Keratinocyte (primary cell): ENCODE measurements at regions not wholly inside any gene's neighbourhood (a gene's known extent, or its start where the extent isn't known, plus 50 kb on each side); places are given as distances from the start of the nearest gene placed in this dataset.

Experiments used
- DNase-seq: peaks from one replicate; pipeline ENCODE4 v3.0.0-alpha.2; 2011; ENCODE audit warnings: low read depth, missing footprints, low spot score
- FAIRE-seq: peaks from 2 replicates; lab custom pipeline; 2011; peaks lifted over from hg19 to GRCh38; lab: Jason Lieb, UNC
- H2AFZ ChIP-seq: 2 replicates; pipeline ENCODE4 v1.6.0; 2012; ENCODE audit warnings: low read length, control low read depth, inconsistent platforms; ENCODE audit not compliant: control insufficient read depth
- H3K27ac ChIP-seq: 2 replicates; pipeline ENCODE4 v1.5.1; 2011; ENCODE audit warnings: low read length; ENCODE audit not compliant: control insufficient read depth, insufficient read depth
- H3K27me3 ChIP-seq: 3 replicates; pipeline ENCODE4 v1.6.0; 2011; ENCODE audit warnings: low read length; ENCODE audit not compliant: control insufficient read depth, insufficient read depth; ENCODE audit errors: extremely low read depth
- H3K36me3 ChIP-seq, 2 experiments: 2 replicates in 1 of 2; 3 replicates in 1 of 2; pipeline ENCODE4 v1.5.1; 2011; ENCODE audit warnings: low read length in 2 of 2, mild to moderate bottlenecking in 1 of 2; ENCODE audit not compliant: control insufficient read depth in 2 of 2, insufficient read depth in 2 of 2; ENCODE audit errors: extremely low read depth in 1 of 2
- H3K4me1 ChIP-seq: 3 replicates; pipeline ENCODE4 v1.5.1; 2011; ENCODE audit warnings: low read length; ENCODE audit not compliant: control insufficient read depth, insufficient read depth; ENCODE audit errors: extremely low read depth
- H3K4me2 ChIP-seq: 3 replicates; pipeline ENCODE4 v1.6.0; 2011; ENCODE audit warnings: low read depth, low read length; ENCODE audit not compliant: control insufficient read depth, insufficient read depth; ENCODE audit errors: extremely low read depth
- H3K4me3 ChIP-seq, 3 experiments: fragments of 200-600 bp in 1 of 3; sonication (generic) in 1 of 3; 2 replicates in 2 of 3; 3 replicates in 1 of 3; pipeline ENCODE4 v1.5.1; 2011 to 2016; ENCODE audit warnings: low read length in 3 of 3, mild to moderate bottlenecking in 3 of 3, control low read depth in 2 of 3, inconsistent platforms in 1 of 3, low read depth in 1 of 3, mixed read lengths in 1 of 3, mixed run types in 1 of 3, moderate library complexity in 1 of 3; ENCODE audit not compliant: control insufficient read depth in 2 of 3, insufficient read depth in 2 of 3; ENCODE audit errors: extremely low read depth in 1 of 3
- H3K79me2 ChIP-seq: 2 replicates; pipeline ENCODE4 v1.6.0; 2012; ENCODE audit warnings: low read length; ENCODE audit not compliant: control insufficient read depth, insufficient read depth
- H3K9ac ChIP-seq: 3 replicates; pipeline ENCODE4 v1.6.0; 2011; ENCODE audit warnings: low read length; ENCODE audit not compliant: control insufficient read depth, insufficient read depth; ENCODE audit errors: extremely low read depth
- H3K9me1 ChIP-seq: 3 replicates; pipeline ENCODE4 v1.6.0; 2011; ENCODE audit warnings: low read length; ENCODE audit not compliant: control insufficient read depth, insufficient read depth; ENCODE audit errors: extremely low read depth
- H3K9me3 ChIP-seq: 2 replicates; pipeline ENCODE4 v1.5.1; 2012; ENCODE audit warnings: low read depth, low read length; ENCODE audit not compliant: control insufficient read depth
- H4K20me1 ChIP-seq: 3 replicates; pipeline ENCODE4 v1.6.0; 2011; ENCODE audit warnings: low read length; ENCODE audit not compliant: control insufficient read depth, insufficient read depth; ENCODE audit errors: extremely low read depth
- EZH2 ChIP-seq: IDR thresholded peaks from one replicate; pipeline ENCODE4 v1.6.1; 2012; ENCODE audit warnings: inconsistent platforms, mild to moderate bottlenecking, low read length, moderate library complexity
- dilution Hi-C: fragments of 300-500 bp; cut with MboI; formaldehyde crosslinking; loops from one replicate; pipeline ENCODE4 v1.7.0; 2020; ENCODE audit warnings: low sequenced_read_pairs; ENCODE audit not compliant: extremely low pct_ligation_motif_present
- TF ChIP-seq, protein P1 (sequence below), 3 experiments: IDR thresholded peaks in 1 of 3; conservative IDR thresholded peaks in 1 of 3; optimal IDR thresholded peaks in 1 of 3; 2 replicates in 2 of 3; 3 replicates in 1 of 3; pipeline versions ENCODE3 to v1.5.1; 2011; ENCODE audit warnings: low read length in 3 of 3, mild to moderate bottlenecking in 3 of 3, moderate library complexity in 2 of 3, control low read depth in 1 of 3, inconsistent platforms in 1 of 3; ENCODE audit not compliant: insufficient read depth in 2 of 3; ENCODE audit errors: extremely low read depth in 1 of 3

DNA sequence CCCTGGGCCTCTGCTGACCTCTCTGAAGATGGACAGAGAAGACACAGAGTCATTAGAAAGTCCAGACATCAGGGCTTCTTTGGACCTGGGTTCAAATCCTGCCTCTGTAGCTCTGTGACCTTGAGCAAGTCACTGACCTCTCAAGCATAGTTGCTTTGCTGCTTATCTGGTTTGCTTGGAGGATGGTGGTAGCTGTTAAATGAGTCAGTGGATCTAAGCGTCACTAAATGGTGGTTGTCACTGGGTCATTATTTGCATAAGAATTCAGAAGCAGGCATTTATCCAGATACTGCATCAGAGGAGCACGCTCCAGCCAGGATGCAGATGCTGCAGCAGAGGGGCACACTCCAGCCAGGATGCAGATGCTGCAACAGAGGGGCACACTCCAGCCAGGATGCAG, 229.2 kb downstream of the GLI2 start:
- H3K9ac ChIP-seq, result no peak overlapping the region
- H3K79me2 ChIP-seq, result no peaks in the 10 kb centered on the region
- dilution Hi-C loops, result no loop called here
- DNase-seq (no peak), FAIRE-seq (no peak)
- H2AFZ ChIP-seq, result no peak overlapping the region
- TF ChIP-seq EZH2, result no peak
- TF ChIP-seq, protein P1, sequence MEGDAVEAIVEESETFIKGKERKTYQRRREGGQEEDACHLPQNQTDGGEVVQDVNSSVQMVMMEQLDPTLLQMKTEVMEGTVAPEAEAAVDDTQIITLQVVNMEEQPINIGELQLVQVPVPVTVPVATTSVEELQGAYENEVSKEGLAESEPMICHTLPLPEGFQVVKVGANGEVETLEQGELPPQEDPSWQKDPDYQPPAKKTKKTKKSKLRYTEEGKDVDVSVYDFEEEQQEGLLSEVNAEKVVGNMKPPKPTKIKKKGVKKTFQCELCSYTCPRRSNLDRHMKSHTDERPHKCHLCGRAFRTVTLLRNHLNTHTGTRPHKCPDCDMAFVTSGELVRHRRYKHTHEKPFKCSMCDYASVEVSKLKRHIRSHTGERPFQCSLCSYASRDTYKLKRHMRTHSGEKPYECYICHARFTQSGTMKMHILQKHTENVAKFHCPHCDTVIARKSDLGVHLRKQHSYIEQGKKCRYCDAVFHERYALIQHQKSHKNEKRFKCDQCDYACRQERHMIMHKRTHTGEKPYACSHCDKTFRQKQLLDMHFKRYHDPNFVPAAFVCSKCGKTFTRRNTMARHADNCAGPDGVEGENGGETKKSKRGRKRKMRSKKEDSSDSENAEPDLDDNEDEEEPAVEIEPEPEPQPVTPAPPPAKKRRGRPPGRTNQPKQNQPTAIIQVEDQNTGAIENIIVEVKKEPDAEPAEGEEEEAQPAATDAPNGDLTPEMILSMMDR (optimal IDR thresholded peaks at IDR 0.05 in 1 of 3, IDR thresholded peaks at IDR 0.05 in 1 of 3, conservative IDR thresholded peaks at IDR 0.05 in 1 of 3; ENCODE audit: extremely low read depth in 1 of 3, insufficient read depth in 2 of 3, low read length in 3 of 3), result no peak
- no peaks in the 10 kb centered on the region for H4K20me1 ChIP-seq
- H3K9me3 ChIP-seq, result no peaks in the 10 kb centered on the region
- no peak overlapping the region for H3K4me3 ChIP-seq
- no peak overlapping the region for H3K27ac ChIP-seq
- H3K36me3 ChIP-seq, result no peaks in the 10 kb centered on the region
- H3K9me1 ChIP-seq, result no peaks in the 10 kb centered on the region
- H3K27me3 ChIP-seq, result peaks cover 24% of the 10 kb centered on the region
- peaks cover 1% of the 10 kb centered on the region for H3K4me1 ChIP-seq
- H3K4me2 ChIP-seq, result no peak overlapping the region

DNA sequence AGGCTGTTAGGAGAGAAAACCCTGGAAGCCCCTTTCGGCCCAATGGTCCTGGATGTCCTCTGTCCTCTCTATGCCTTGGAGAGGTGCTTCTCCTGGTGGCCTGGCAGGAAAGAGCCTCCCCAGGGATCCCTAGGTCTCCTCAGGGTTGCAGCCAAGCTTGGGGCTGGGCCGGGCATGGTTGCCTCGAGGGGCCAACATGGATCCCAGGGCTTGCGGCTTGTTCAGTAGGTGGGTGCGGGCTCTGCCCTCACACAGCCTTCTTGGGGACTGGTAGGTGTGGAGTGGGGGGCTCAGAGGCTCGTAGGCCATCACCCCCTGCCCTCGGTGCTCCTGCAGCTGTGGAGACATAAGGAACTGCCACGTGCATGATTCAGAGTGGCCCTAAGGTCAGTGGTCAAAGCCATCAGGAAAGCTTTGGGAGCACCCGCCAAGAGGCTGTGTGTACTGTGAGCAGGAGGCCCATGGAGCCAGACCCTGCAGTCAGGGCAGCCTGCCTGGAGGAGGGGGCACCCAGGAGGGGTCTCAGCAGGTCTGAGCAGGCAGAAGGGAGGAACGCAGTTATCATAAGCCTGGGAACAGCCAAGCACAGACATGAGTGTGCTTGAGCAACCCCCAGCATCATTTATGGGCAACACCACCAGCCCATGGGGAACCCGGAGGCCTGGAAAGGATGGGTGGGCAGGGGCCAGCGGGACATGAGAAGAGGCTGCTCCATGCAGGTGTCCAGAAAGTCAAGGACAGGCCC, 231.0 kb downstream of the GLI2 start:
- no peak for FAIRE-seq
- DNase-seq, result no peak
- Histone ChIP-seq H3K9ac (no peak overlapping the region), H2AFZ (no peak overlapping the region), H3K27ac (no peak overlapping the region), H4K20me1 (no peaks in the 10 kb centered on the region), H3K4me2 (no peak overlapping the region), H3K4me1 (no peaks in the 10 kb centered on the region), H3K27me3 (peaks cover 22% of the 10 kb centered on the region), H3K4me3 (no peak overlapping the region), H3K36me3 (no peaks in the 10 kb centered on the region), H3K79me2 (no peaks in the 10 kb centered on the region), H3K9me1 (no peaks in the 10 kb centered on the region), H3K9me3 (no peaks in the 10 kb centered on the region)
- TF ChIP-seq EZH2, result no peak
- TF ChIP-seq, protein P1 (optimal IDR thresholded peaks at IDR 0.05 in 1 of 3, IDR thresholded peaks at IDR 0.05 in 1 of 3, conservative IDR thresholded peaks at IDR 0.05 in 1 of 3; ENCODE audit: extremely low read depth in 1 of 3, insufficient read depth in 2 of 3, low read length in 3 of 3), result no peak
- dilution Hi-C loops, result no loop called here
